Adrenal gland (tissue), 5 donors: ENCODE measurements at regions not wholly inside any gene's neighbourhood (a gene's known extent, or its start where the extent isn't known, plus 50 kb on each side); places are given as distances from the start of the nearest gene placed in this dataset.

Source experiments
- CTCF ChIP-seq, 6 experiments: fragments of 450-650 bp in 4 of 6; fragments of 200-600 bp in 2 of 6; sonication (generic) in 1 of 6; IDR thresholded peaks; 1 replicate in 5 of 6; 2 replicates in 1 of 6; pipeline versions ENCODE4 v1.5.1 to v1.8.0; 2016 to 2021; ENCODE audit warnings: antibody characterized with exemption in 6 of 6, mild to moderate bottlenecking in 2 of 6, moderate library complexity in 1 of 6
- POLR2A ChIP-seq, 2 donors: fragments of 450-650 bp; IDR thresholded peaks; one replicate each; pipeline ENCODE4 v1.6.1; 2017; ENCODE audit warnings: antibody characterized with exemption in 2 of 2, mild to moderate bottlenecking in 2 of 2, moderate library complexity in 1 of 2
- donor health status: DM: no; HTN: no; CAD: no.

GRCh38 chr17:73831699-73832098, 187.5 kb upstream of the SDK2 start:
- TF ChIP-seq CTCF (IDR thresholded peaks at IDR 0.05) (no peak), POLR2A (IDR thresholded peaks at IDR 0.05) (no peak)
